GM12878 (cell line): ENCODE measurements at regions not wholly inside any gene's neighbourhood (a gene's known extent, or its start where the extent isn't known, plus 50 kb on each side); places are given as distances from the start of the nearest gene placed in this dataset.

Source experiments
- ATAC-seq: fragments of 200-7000 bp; cut with Tn5 transposase; 3 replicates; pipeline ENCODE4 v1.9.1; 2020; ENCODE audit warnings: mild to moderate bottlenecking, moderate library complexity
- BruUV-seq: library from RNA; stranded (reverse); fragments of 400-500 nt; replicated peaks from 2 replicates; lab custom pipeline; 2021; lab: Mats Ljungman, UMichigan
- CTCF ChIA-PET: fragments of 300-600 bp; sonication (Branson Sonifier 250); formaldehyde crosslinking; extraction: SDS; loops from one replicate; lab custom pipeline; 2021; ENCODE audit warnings: inconsistent platforms; lab: Yijun Ruan, JAX
- POLR2A ChIA-PET: fragments of 350-600 bp; formaldehyde crosslinking; extraction: SDS; loops from one replicate; lab custom pipeline; 2021; ENCODE audit warnings: inconsistent platforms; lab: Charles Lee
- RAD21 ChIA-PET: fragments of 300-600 bp; sonication (Branson Sonifier 250); formaldehyde crosslinking; loops from one replicate; lab custom pipeline; 2023; ENCODE audit warnings: antibody characterized with exemption; ENCODE audit not compliant: unreplicated experiment; lab: Charles Lee
- SMC1A ChIA-PET: fragments of 300-600 bp; sonication (Branson Sonifier 250); formaldehyde crosslinking; loops from one replicate; lab custom pipeline; 2023; ENCODE audit not compliant: unreplicated experiment, uncharacterized antibody; lab: Charles Lee
- DNase-seq: peaks from one replicate; pipeline ENCODE4 v3.0.0-alpha.2; 2011; ENCODE audit warnings: low read depth, low spot score
- FAIRE-seq: peaks from 3 replicates; lab custom pipeline; 2011; peaks lifted over from hg19 to GRCh38; lab: Jason Lieb, UNC
- H2AFZ ChIP-seq: 2 replicates; pipeline ENCODE4 v1.6.0; 2011; ENCODE audit warnings: low read depth, low read length, control low read depth; ENCODE audit not compliant: control insufficient read depth
- H3K27ac ChIP-seq: 2 replicates; pipeline ENCODE4 v1.5.1; 2011; ENCODE audit warnings: control low read depth; ENCODE audit not compliant: control insufficient read depth, insufficient read depth
- H3K27me3 ChIP-seq, 2 experiments: replicated peaks in 1 of 2; 2 replicates each; pipeline versions ENCODE4 v1.6.0 to v1.6.1; 2011; ENCODE audit warnings: low read length in 1 of 2; ENCODE audit not compliant: control insufficient read depth in 2 of 2, insufficient read depth in 2 of 2
- H3K36me3 ChIP-seq, 2 experiments: 2 replicates each; pipeline ENCODE4 v1.5.1; 2011; ENCODE audit warnings: low read length in 1 of 2; ENCODE audit not compliant: control insufficient read depth in 2 of 2, insufficient read depth in 2 of 2
- H3K4me1 ChIP-seq: 2 replicates; pipeline ENCODE4 v1.6.1; 2011; ENCODE audit warnings: mild to moderate bottlenecking, low read length, moderate library complexity, mixed read lengths; ENCODE audit not compliant: control insufficient read depth, insufficient read depth
- H3K4me2 ChIP-seq: 2 replicates; pipeline ENCODE4 v1.6.0; 2011; ENCODE audit warnings: control low read depth; ENCODE audit not compliant: control insufficient read depth, insufficient read depth
- H3K4me3 ChIP-seq: fragments of 200-600 bp; sonication (generic); 2 replicates; pipeline ENCODE4 v1.5.1; 2016
- H3K79me2 ChIP-seq: 2 replicates; pipeline ENCODE4 v1.6.0; 2011; ENCODE audit warnings: low read length; ENCODE audit not compliant: control insufficient read depth, insufficient read depth
- H3K9ac ChIP-seq: 2 replicates; pipeline ENCODE4 v1.8.0; 2011; ENCODE audit warnings: low read length, control low read depth, mixed read lengths; ENCODE audit not compliant: control insufficient read depth, insufficient read depth
- H3K9me3 ChIP-seq: replicated peaks from 3 replicates; pipeline ENCODE4 v1.5.1; 2011; ENCODE audit warnings: mild to moderate bottlenecking, low read length; ENCODE audit not compliant: control insufficient read depth, insufficient read depth
- H4K20me1 ChIP-seq: 2 replicates; pipeline ENCODE4 v1.6.0; 2011; ENCODE audit not compliant: control insufficient read depth, insufficient read depth
- E2F8 ChIP-seq: fragments of 450-650 bp; IDR thresholded peaks from 2 replicates; pipeline ENCODE4 v1.6.1; 2018; ENCODE audit warnings: mild to moderate bottlenecking, low read depth, moderate library complexity; ENCODE audit not compliant: partially characterized antibody
- EZH2 ChIP-seq: IDR thresholded peaks from 2 replicates; pipeline ENCODE4 v1.6.1; 2012; ENCODE audit warnings: low read depth, mild to moderate bottlenecking, control low read depth, inconsistent platforms, low read length, borderline replicate concordance; ENCODE audit not compliant: control insufficient read depth
- FOS ChIP-seq: IDR thresholded peaks from 3 replicates; pipeline ENCODE4 v1.6.1; 2011; ENCODE audit warnings: borderline replicate concordance; ENCODE audit not compliant: insufficient read length; ENCODE audit errors: extremely low read depth
- POLR2AphosphoS5 ChIP-seq: IDR thresholded peaks from 2 replicates; pipeline ENCODE4 v1.6.1; 2011; ENCODE audit warnings: mild to moderate bottlenecking, low read length, inconsistent platforms
- SMAD1 ChIP-seq: fragments of 450-650 bp; IDR thresholded peaks from 2 replicates; pipeline ENCODE4 v1.6.1; 2018; ENCODE audit warnings: mild to moderate bottlenecking, low read depth; ENCODE audit not compliant: partially characterized antibody
- SUZ12 ChIP-seq: fragments of 200-600 bp; sonication (generic); IDR thresholded peaks from one replicate; pipeline ENCODE4 v1.6.1; 2018; ENCODE audit warnings: antibody characterized with exemption, mild to moderate bottlenecking; ENCODE audit not compliant: unreplicated experiment
- TCF12 ChIP-seq: IDR thresholded peaks from 2 replicates; pipeline ENCODE4 v1.6.1; 2011; ENCODE audit warnings: low read depth, mild to moderate bottlenecking, low read length
- USF1 ChIP-seq: IDR thresholded peaks from 2 replicates; pipeline ENCODE4 v1.6.1; 2011; ENCODE audit warnings: borderline replicate concordance, low read depth, mild to moderate bottlenecking, moderate library complexity, mixed read lengths, low read length; ENCODE audit not compliant: insufficient read depth; ENCODE audit errors: extremely low read length
- WRNIP1 ChIP-seq: IDR thresholded peaks from 2 replicates; pipeline ENCODE4 v1.6.1; 2011; ENCODE audit warnings: low read depth, low read length, improper control_type of control experiment, borderline replicate concordance
- YBX1 ChIP-seq: fragments of 450-650 bp; IDR thresholded peaks from 2 replicates; pipeline ENCODE4 v1.6.1; 2016; ENCODE audit warnings: antibody characterized with exemption
- WGBS: methylation state at CpG from one replicate; pipeline ENCODE4 v1.1.6; 2016; ENCODE audit warnings: low lambda C conversion rate; ENCODE audit not compliant: insufficient replicate concordance, insufficient coverage; ENCODE audit errors: missing lambda C conversion rate; 5-methylcytosine and 5-hydroxymethylcytosine counted together
- in situ Hi-C: fragments of 300-500 bp; cut with MboI; formaldehyde crosslinking; loops from 9 replicates; pipeline ENCODE4 v1.14.3; 2018; ENCODE audit warnings: mixed read lengths
- intact Hi-C: fragments of 100-400 bp; cut with micrococcal nuclease; formaldehyde crosslinking; loops from one replicate; pipeline ENCODE4 v1.14.2; 2022; ENCODE audit not compliant: unreplicated experiment

- TF ChIP-seq E2F8 (no peak), YBX1 (no peak), POLR2AphosphoS5 (no peak), FOS (no peak), WRNIP1 (no peak), EZH2 (no peak), SMAD1 (no peak)
Observed at GRCh38 chr15:98547741-98548138, 100.6 kb upstream of the IGF1R start (continued).

GRCh38 chr15:98548139-98548971 lies 100.0 kb upstream of the IGF1R start:
- peak overlapping the region; percentile 17; the same call in 1 of the 2 replicates for H3K4me2 ChIP-seq
- in situ Hi-C loops = no loop called here
- H4K20me1 ChIP-seq = no peaks in the 10 kb centered on the region
- RAD21 ChIA-PET = no interaction called here
- no peak overlapping the region for H3K4me3 ChIP-seq
- no peak overlapping the region for H3K27ac ChIP-seq
- H3K36me3 ChIP-seq = no peaks in the 10 kb centered on the region
- H3K27me3 ChIP-seq = peaks cover 3 to 10% of the 10 kb centered on the region in 2 experiments; a peak in 3 of 4 replicates
- FAIRE-seq = no peak
- no peaks in the 10 kb centered on the region; the same call in 1 of the 3 replicates for H3K9me3 ChIP-seq
- DNase-seq = no peak
- no peak for ATAC-seq
- H3K9ac ChIP-seq = no peak overlapping the region
- SMC1A ChIA-PET = no interaction called here
- WGBS = 15% methylated on average over 21 of the region's 65 CpGs
- H2AFZ ChIP-seq = no peak overlapping the region; the same call in 1 of the 2 replicates
- TF ChIP-seq TCF12 (no peak), EZH2 (no peak), USF1 (peak; percentile 39), SUZ12 (peak; percentile 34)
- TF ChIP-seq, all 136 proteins: peak for 2
- intact Hi-C loops = no loop called here
- POLR2A ChIA-PET = no interaction called here
- Histone ChIP-seq H3K4me1 (no peaks in the 10 kb centered on the region), H3K79me2 (no peaks in the 10 kb centered on the region)
- no TSS peak for BruUV-seq
- CTCF ChIA-PET = no interaction called here
